CD4-positive, alpha-beta T cell treated with Interferon gamma for 1 hour (primary cell): ENCODE measurements at regions not wholly inside any gene's neighbourhood (a gene's known extent, or its start where the extent isn't known, plus 50 kb on each side); places are given as distances from the start of the nearest gene placed in this dataset.
"Not testable (repeated sequence)": the region's sequence is repeated elsewhere in the genome, so short reads cannot be mapped to it uniquely, and the experiment has no call there.

Source experiments
- DNase-seq: peaks from one replicate; pipeline ENCODE4 v3.0.0-alpha.2; 2020

GRCh38 chr2:105526000-105526925, 127.4 kb upstream of the FHL2 start:
- no peak for DNase-seq

DNA sequence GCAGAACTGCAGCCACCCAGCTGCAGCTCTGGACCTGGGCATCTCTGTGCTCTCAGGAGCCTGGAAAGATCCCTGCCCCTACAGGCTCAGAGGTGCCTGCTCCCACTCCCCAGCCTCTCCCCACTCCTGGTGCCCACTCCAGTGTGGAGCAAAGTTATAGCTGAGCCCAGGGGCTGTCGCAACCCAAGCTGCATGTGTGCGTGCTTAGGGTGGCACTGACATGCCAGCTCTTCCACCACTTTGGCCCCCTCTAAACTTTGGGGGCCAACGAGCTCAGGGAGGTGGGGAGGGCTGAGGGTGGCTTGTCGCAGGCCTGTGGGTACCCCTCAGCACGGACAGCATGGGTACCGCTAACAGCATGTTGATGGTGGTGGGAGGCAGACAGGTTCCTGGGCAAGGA, 126.3 kb upstream of the FHL2 start:
- no peak for DNase-seq

- no peak for DNase-seq
These were observed 123.8 kb upstream of the FHL2 start for GRCh38 chr2:105522645-105523044.

- no peak for DNase-seq
These were observed 122.8 kb upstream of the FHL2 start for GRCh38 chr2:105521616-105522015.

DNA sequence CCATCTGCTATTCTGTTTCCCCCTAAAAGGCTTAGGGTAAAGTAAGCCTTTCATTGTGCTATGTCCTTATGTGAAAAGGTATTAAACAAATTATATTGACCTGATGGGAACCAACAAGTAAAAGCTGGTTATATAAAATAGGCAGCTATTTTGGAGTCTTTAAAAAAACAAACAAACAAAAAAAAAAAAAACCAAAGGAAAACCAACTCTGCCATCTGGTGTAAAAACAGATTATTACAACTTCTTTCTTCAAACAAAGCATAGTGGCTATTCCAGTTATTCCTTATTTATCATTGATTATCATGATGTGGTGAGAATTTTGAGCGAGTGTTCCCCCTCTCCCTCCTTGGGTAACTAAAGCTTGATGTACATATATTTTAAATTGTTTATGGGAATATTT, 122.3 kb upstream of the FHL2 start:
- DNase-seq: no peak

GRCh38 chr2:105519516-105519915, 120.7 kb upstream of the FHL2 start:
- no peak for DNase-seq

DNA sequence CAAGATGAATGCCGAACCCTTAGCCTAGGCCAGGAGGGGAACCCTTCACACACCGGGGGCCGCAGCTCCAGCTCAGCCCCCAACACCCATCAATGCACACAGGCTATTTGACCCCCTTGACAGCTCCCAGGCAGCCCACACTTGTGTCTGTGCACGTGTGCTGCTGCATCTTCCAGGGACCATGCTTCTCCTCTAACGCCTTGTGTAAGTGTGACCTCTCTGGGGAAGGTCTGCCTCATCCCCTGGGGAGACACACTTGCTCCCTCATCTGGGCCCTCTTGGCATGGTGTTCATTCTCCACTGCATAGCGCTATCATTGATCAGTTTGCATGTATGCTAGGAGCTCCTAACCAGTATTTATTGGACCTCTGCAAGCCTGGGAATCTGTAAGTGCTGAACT, 120.0 kb upstream of the FHL2 start:
- no peak for DNase-seq

- DNase-seq: no peak
These were observed 119.2 kb upstream of the FHL2 start for GRCh38 chr2:105517814-105518705.

DNA sequence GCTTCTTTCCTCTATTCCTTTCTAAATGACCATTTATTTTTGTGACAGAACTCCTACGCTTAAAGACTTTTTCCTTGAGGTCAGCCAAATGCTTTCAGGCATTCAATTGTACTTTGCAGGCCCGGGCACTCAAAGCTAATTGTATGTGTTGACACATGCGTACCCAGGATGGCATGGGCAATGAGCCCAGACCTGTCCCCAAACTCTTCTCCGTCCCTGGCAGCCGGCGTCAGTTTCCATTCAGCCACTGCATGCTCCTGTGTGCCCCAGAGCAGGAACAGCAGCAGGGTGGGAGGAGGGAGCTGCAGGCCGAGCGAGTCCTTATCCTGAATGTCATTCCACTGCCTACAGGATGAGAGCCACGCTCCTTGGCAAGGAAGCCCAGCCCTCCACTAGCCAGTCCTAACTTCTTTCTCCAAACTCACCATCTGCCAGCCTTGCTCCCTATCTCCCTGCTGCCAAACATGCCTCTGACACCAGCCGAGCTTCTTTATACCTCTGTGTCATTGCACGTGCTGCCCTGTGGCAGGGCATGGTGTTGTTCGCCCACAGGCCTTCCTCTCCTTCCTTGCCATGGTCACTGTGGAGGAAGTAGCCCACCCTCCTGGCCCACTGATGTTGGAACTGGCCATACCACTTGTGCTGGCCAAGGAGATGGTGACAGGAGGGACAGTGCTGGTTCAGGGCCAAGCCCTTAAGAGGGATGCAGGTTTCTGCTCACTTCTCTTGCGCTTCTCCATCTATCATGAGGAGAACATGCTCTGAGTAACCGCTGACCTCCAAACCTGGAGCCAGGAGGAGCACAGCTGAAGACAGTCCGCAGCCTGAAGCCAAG, 116.9 kb upstream of the FHL2 start:
- no peak for DNase-seq

GRCh38 chr2:105514576-105514975, 115.7 kb upstream of the FHL2 start:
- DNase-seq: no peak

GRCh38 chr2:105510761-105511528, 112.1 kb upstream of the FHL2 start:
- no peak for DNase-seq

DNA sequence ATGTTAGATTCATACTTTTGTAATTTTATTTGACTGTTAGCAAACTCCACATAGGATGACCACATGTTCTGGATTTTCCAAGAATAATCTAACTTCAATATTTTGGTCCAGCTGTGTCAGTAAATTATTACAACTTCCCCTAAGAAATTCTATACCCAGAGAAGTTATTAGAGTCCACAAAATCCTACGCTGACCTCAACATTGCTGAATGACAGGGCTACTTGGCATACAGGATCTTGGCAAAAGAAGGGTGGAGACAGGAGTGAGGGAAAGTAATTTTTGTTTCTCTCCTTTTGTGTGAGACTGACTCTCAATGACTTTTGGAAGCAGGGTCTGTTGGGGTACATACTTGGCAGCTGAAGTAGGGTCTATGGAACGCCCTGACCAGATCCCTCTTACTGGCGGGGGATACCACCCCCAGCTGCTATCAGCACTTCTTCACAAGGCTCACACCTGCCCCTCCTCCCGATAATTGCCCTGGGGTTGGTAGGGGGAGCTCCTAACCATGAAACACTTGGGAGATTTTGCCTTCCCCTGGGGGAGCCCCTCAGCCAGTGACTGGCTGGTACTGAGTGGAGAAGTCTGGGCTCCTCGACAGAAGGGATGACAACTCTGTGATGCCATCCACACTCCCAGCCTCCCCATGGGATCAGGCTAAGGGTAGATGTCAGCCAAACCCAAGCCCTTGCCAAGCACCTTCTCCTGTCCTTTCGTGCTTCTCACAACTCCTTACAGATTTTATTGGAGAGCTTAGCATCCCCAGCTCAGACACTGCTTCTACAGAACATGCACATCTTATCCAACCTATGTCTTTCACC, 110.6 kb upstream of the FHL2 start:
- no peak for DNase-seq

- not testable (repeated sequence) for DNase-seq
These were observed 108.0 kb upstream of the FHL2 start for GRCh38 chr2:105506860-105507259.

DNA sequence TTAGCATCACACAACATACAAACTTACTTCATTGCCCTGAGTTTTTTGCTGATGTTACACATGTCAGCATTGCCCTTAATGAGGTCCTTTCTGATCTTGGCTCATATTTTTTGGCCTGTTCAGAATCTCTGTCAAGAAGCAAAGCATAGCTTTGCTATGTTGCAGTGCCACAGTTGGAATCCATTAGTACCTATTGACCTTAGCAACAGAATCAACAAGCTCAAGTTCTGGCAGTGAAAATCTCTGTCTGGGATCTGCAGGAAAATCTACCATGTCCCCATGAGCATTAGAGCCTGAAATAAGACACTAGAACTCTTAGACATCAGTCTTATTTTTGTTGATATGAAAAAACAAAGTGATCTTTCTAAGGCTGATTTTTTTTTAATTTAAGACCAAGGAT, 105.6 kb upstream of the FHL2 start:
- DNase-seq: no peak

DNA sequence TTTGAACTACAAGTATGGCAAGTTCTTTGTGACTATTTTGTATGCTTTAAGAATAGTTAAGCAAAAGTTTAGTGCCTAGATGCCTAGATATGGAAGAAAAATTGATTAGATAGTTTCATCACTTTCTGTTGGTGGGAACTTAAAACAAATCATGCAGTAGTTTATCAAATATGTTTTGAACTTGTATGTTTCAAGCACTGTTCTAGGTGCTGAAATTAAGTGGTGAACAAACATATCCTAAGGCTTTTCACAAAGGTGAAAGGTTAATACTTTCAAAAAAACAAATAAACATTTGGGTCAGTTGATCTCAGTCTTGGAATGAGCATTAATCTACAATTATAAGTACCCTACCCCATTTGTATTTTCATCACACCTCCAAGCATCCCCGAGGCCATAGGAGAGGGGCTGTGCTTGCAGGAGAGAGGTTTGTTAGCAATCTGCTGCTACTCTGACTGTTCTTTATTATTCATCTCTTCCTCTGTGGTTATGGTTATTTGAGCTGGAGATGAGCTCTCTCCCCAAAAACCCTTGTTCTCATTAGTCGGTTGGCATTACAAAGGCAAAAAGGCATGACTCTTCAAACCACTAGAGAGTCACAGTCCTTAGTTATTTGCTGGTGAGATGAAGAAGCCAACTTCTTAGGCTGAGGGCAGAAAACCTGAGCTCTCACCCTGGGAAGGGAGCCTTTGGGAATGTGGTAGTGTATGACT, 103.9 kb upstream of the FHL2 start:
- DNase-seq: no peak

DNA sequence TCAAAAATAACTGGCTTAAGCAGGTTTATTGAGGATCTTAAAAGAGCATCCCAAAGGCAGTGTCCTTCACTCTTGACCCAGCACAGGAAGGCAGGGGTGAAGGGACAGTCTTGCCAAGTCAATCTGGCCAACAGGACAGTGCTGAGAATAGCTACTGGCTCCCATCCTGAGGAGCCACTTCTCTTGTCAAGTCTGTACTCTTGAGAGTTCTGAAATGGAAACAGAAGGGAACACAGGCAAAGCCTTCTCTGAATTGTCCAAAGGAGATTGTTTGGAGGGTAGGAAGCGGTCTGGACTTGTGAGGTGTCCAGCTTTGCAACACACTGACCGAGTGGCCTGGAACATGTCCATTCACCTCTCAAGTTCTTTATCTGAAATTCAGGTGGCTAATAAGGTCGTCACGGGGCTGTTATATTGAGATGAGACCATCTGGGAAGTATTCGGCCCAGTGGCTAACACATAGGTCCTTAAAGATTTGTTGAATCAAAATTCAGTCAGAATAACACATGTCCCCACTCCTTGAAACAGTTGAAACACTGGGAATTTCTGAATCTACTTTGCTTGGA, 99.5 kb upstream of the FHL2 start:
- no peak for DNase-seq

DNA sequence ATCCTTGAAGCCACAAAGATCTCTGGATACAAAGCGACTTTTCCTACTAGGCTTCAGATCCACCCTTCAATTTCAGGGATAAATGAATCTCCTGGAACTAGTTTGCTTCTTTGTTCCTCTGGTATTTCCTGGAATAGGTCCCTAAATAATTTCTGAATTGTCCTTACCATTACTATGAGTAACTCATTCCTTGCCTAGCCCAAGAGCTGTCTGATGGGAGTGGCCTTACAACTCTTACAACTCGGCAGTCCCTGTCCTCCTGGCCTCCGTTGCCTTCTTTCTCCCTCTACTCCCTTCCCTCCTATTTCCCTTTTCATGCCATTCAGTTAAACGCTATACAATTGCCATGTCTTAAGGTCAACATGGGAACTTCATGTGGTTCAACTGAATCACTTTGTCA, 98.2 kb upstream of the FHL2 start:
- no peak for DNase-seq

GRCh38 chr2:105496271-105496670, 97.4 kb upstream of the FHL2 start:
- no peak for DNase-seq

GRCh38 chr2:105494683-105495425, 96.0 kb upstream of the FHL2 start:
- DNase-seq: no peak
